NB4 (cell line): ENCODE measurements at regions not wholly inside any gene's neighbourhood (a gene's known extent, or its start where the extent isn't known, plus 50 kb on each side); places are given as distances from the start of the nearest gene placed in this dataset.

Experiments
- CTCF ChIP-seq: IDR thresholded peaks from one replicate; pipeline ENCODE4 v1.5.1; 2012; ENCODE audit warnings: low read depth, low read length
- MYC ChIP-seq: IDR thresholded peaks from 2 replicates; pipeline ENCODE4 v1.6.1; 2011; ENCODE audit warnings: low read depth, low read length
- POLR2A ChIP-seq: IDR thresholded peaks from 2 replicates; pipeline ENCODE4 v1.6.1; 2011; ENCODE audit warnings: mild to moderate bottlenecking; ENCODE audit not compliant: insufficient read length; ENCODE audit errors: extremely low read depth
- TF ChIP-seq, protein P1 (sequence below): IDR thresholded peaks from 2 replicates; pipeline ENCODE4 v1.6.1; 2011; ENCODE audit warnings: low read depth, low read length

GRCh38 chrX:42107495-42108488, 184.4 kb upstream of the CASK start:
- TF ChIP-seq CTCF (no peak), MYC (no peak), POLR2A (no peak)
- TF ChIP-seq, protein P1, sequence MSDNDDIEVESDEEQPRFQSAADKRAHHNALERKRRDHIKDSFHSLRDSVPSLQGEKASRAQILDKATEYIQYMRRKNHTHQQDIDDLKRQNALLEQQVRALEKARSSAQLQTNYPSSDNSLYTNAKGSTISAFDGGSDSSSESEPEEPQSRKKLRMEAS = no peak
